HG03432 (cell line): ENCODE measurements at regions not wholly inside any gene's neighbourhood (a gene's known extent, or its start where the extent isn't known, plus 50 kb on each side); places are given as distances from the start of the nearest gene placed in this dataset.

Experiments used
- ATAC-seq: cut with Tn5 transposase; IDR thresholded peaks from one replicate; pipeline ENCODE4 v1.9.1; 2021; ENCODE audit warnings: mild to moderate bottlenecking, moderate library complexity; ENCODE audit not compliant: unreplicated experiment

DNA sequence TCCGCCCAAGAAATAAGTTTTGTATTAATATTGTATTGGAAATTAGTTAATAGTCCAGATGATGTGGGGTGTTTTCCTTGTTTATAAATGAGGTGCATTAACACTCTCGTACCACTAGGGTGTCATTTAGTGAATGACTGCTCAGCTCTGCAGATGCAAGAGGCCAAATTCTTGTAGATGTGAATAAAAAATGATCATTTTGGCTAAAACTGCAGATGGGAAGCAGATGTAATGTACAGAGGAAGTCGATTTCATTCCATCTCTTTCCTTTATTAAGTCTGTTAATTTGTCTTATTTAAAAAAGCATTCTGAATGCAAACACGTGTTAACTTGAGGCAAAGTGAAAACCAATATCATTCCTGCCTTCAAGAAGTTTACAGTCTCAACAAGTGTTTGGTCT is 108.1 kb downstream of the DHX15 start:
- ATAC-seq = no peak

DNA sequence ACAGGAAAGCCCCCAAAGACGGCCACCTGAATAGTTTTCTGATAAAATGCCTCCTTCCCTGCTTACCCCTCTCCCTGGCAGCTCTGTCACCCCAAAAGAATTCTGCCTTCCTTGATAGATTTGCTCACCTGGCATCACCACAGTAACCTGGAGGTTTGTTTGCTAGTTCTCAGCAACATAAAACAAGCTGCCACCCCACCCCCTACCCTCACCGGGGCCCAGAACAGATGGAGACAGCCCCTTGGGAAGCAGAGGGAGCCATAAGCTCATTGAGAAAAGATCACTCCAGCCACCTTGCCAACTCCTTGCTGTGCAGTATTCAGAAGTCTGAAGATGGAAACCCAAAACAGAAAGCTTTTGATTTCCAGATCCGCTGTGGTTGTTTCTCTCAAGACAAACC is 108.6 kb downstream of the DHX15 start:
- no peak for ATAC-seq

DNA sequence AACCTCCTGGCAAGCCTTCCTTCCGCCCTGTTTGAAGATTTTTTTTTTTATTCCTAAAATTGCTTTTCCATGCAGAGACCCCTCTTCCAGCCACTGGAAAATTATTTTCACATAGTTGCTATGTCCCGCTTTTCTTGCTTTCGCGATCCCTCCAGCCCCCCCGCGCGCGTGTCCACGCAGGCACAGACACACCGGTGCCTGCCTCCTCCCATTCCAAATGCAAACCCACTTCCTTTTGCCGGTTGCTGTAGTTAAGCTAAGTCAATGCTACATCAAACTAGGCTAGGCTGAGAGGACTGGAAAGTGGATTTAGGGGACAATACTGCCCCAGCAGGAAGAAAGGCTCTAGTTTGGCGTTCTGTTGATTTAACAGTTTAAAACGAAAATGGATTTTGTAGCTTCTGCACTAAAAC is 111.0 kb downstream of the DHX15 start:
- ATAC-seq = no peak

DNA sequence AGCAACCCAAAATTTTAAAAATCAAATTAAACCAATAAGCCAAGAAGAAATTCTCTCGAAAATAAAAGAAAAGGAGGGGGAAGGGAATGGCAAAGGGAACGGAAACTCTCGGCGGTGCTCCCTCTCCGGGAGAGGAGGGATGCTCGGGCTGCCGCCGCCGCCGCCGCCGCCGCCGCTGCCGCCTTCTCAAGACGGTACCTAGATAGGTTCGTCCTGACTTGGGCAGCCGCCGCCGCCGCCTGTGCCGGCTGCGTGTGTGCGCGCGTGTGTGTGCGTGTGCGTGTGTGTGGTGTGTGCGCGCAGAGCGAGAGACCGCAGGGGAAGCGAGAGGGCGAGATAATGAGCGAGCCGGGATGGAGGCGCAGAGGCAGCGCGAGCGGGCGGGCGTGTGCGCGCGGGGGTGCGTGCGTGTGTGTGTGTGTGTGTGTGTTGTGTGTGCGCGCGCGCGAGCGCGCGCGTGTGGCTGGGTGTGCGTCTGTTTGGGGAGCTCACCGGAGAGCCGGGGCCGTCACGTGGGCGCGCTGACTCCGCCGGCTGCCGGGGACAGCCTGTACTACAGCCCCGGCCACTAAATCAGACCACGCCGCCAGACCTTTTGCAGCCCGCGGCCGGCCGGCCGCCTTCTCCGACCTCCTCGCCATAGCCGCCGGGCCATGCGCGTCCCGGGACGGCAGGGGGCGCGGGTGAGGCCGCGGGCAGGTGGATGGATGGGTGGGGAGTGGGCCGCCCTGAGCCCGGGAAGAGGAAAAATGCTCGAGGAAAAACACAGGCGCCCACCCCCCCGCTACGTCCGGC is 111.6 kb downstream of the DHX15 start:
- peak; percentile 67 for ATAC-seq

DNA sequence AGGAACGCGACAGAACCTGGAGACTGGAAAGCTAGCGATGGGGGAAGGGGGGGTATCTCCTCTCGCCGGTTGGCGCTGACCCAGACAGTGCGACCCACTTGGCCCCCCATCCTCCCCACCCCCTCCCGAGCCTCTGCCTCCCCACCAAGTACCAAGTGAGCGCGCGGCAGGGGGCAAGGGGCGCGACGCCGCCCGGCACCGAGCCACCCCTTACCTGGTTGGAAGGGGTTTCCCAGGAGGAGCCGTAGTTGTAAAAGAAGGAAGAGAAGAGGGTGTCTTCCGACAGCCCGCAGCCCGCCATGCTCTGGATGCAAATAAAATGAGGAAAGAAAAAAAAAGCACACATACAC is 112.2 kb downstream of the DHX15 start:
- no peak for ATAC-seq

DNA sequence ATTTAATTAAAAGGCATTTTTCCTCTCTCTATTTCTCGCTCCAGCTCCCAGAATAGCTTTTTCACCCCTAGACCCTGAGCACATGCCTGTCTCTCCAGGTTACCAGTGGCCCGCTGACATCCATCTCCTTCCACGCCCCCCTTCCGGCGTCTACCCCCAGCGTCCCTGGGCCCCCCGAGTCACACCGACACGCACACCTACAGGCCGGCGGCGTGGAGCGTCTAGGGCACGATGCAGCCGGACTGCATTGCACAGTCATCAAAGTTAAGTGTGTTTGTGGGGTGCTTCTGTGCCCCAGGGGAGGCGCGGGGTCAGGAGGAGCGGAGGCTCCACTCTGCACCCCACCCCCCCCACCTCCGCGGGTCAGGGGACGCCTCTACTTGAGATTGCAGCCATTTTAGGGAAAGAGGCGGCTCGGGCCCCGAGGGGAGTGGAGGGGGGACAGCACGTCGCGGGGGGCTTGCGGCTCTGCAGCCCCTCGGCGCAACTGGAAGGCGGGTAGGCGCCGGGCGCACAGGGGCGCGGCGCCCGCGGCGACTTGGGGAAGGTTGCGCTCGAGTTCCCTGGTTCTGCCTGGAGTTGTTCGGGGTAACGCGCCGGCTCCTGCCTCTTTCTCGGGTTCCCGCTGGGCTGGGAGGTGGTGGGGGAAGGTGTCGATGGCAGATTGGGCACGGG is 112.7 kb downstream of the DHX15 start:
- no peak for ATAC-seq

DNA sequence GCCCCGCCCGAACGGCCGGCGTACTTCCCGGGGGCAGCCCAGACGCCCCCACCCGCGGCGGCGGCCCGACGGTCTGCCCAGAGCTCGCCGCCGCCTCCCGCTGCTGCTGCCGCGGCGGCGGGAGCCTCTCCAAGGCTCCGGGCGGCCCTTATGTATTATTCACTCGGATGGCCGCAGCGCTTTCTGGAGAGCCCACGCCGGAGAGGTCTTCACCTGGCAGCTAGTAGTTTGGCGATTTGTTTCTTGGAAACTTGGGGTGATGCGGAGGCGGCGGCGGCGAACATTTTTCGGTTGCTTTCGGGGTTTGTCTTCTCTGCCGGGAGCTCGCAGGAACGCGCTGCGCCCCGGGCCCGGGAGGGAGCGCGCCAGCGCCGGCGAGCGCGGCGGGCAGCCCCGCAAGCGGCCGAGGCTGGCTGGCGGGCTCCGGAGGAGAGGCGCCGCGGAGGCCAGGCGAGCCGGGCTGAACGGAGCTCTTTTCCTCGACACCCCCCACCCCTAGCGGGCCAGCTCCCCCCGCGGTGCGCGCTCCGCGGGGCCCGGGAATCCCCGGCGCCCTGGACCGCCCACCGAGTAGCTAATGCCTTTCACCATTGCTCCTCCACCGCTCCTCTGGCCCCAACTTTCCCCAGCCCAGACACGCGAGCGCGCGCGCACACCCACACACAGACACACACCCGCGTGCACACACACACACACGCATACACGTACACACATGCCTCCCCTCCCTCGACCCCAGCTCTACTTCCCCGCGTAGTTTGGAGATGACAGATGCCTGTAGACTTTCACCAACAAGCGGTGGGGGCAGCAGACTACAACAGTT is 113.5 kb downstream of the DHX15 start:
- ATAC-seq = peak; percentile 22

DNA sequence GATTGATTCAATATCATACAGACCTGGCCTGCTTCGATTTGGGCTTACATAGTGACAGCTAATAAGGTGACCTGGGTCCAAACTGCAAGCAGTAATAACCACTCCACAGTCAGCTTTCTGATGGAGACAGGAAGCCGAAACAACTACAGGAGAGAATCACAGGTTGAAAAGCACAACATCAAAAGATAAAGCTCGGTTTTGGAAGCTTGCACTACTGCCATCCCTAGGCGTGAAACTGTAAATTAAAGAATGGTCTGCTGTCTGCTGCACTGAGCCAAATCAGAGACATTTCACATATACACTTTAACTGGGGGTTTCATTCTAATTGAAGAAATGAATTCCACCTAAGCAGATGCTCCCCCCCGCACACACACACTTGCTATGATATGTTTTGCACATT is 116.3 kb downstream of the DHX15 start:
- ATAC-seq = no peak

DNA sequence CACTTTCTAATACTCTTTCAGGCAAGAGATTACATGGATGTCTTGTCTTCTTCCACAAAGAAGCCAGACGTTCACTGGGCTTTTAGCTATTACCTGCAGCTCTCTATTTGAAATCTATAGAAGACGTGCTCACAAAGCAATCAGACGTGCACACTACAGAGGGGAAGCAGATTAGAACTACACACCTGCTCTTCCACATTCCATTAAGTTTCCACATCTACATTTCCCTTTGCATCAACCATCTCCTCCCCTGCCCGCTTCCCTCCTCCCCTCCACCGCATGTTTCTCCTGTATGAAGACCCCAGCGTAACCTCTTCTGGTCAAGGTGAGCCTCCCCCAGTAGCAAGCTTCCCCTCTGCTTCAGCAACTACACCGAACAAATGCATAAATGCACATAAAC is 119.8 kb downstream of the DHX15 start:
- no peak for ATAC-seq

DNA sequence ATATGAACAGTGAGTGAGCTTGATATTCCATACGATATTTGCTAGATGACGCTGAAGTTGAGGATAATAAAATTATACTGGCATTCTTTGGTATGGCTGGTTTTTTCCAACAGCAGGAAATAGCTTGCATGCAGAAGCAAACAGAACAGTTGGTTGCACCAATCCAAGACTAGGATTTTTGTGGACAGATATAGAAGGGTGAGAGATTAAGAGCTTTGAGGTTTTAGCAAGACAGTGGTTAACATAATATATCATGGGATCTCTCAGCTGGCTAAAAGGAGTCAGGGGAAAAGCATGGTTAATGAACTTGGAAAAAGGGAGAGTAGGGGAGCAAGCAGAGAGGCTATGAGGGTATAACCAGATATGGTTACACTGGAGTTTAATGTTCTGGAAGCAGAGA is 127.9 kb downstream of the DHX15 start:
- no peak for ATAC-seq

DNA sequence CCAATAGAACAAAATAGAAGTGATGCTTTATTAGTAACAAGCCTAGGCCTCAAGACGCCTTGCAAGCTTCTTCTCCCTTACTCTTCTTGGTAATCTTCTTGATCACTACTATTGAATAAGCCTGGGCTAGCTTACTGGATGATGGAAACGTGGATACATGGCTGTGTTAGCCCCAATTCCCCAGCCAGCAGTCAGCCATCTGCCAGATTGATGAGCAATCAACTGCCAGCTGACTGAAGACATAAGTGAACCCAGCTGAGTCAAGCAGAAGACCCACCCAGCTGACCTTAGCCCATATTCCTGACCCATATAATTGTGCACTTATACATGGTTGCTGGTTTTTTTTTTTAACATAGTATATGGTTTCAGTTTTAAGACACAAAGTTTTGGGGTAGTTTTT is 130.4 kb downstream of the DHX15 start:
- ATAC-seq = no peak

DNA sequence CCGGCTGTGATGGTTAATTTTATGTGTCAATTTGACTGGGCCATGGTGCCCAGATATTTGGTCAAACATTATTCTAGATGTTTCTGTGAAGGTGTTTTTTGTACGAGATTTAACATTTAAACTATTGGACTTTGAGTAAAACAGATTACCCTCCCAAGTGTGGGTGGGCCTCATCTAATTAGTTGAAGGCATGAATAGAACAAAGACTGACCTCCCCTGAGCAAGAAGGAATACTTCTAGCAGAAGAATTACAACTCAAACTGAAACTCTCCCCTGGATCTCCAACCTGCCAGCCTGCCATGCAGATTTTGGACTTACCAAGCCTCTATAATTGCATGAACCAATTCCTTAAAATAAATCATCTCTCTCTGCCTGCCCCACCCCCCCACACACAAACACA is 132.5 kb downstream of the DHX15 start:
- no peak for ATAC-seq

DNA sequence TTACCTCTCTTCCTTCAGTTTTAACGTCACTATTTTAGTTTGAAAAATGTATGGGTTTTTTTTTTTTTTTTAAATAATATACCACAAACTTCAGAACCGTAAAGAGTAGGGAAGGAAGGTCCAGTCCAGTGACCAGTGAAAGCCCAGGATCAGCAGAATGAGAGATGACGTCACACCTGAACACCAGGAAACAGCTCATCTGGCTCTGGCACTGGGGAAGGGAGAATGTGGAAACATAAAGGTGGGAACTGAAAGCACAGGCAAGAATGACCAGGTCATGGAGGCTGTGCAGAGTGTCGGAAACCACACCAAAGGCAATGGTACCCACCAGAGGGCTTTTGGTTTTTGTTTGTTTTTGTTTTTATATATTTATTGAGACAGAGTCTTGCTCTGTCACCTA is 141.2 kb downstream of the DHX15 start:
- ATAC-seq = no peak

DNA sequence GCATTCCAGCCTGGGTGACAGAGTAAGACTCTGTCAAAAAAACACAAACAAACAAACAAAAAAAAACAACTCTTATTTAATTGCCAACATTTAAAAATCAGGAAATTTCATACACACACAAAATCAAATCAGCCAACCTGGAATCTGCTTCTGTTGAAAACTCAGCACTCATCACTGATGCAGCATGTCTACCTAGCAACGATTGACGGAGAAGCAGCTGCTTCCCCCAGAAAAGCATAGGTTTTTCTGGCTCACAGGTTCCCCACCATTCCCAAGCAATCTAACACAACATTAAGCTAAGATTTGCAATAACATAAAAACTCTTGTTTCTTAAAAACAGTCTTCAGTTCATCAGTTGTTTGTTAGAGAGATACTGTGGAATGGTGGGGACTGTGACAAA is 143.6 kb downstream of the DHX15 start:
- ATAC-seq = no peak

DNA sequence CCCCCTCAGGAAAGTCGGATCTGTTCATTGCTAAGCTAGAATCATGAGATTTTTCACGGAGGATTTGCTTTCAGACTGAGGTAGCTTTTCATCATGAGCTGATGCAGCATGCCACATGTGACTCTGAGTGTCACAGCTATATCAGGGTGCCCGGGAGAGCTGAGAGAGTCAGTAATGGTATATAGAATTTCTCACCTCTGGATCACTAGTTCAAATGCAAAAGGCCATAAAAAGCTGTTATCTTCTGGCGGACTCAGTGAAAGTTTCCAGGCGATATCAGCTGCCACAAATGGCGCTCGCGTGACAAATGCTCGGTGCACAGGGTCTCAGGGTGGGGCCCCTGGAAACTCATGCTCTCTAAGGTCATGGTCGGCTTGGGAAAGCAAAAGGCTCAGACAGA is 150.1 kb downstream of the DHX15 start:
- ATAC-seq = no peak

DNA sequence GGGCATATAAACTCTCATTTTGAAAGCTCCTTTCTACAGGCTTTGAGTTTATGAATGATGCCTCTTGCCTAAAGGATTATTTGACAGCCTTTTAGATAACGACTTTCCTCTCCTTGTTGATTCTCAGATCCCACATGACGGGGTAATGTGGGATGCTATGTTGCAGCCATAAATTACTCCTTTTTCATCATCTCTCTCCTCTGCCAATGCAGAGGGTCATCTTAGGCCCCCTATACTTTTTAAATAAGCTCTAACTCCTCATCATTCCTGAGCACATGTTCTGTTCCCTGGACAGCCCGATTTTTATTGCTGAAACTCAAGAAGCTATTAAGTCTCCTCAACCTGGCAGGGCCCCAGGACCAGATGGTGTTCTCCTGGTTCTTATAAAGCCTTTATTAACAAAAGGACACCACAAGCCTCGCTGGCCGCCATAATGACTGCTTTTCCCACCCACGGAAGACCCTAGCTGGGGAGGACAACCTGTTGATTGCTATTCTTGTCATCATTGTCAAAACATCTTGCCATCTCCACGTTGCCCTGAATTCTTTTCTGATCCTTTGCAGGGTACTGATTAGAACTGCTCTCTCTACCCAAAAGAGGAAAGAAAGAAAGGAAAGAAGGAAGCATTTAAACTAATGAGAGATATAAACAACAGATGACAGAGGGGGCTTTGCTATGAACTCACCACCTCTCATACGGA is 150.7 kb downstream of the DHX15 start:
- no peak for ATAC-seq

DNA sequence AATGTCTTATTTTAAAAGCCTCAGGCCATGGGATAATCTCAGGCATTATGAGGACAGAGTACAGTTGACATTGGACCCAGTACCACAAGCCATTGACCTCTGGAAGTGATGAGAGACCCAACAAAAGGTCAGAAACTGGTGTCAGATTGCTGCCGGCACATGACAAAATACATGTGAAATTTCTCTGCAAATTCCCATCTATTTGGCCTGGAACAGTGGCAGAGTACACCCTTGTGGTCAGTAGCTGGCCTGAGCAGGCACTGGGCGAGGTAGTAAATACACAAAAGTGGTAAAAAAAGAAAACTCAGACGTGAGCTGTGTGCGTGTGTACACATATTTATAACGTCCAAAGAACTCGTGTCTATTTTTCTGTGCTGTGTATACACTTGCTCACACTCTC is 155.5 kb downstream of the DHX15 start:
- ATAC-seq = no peak

DNA sequence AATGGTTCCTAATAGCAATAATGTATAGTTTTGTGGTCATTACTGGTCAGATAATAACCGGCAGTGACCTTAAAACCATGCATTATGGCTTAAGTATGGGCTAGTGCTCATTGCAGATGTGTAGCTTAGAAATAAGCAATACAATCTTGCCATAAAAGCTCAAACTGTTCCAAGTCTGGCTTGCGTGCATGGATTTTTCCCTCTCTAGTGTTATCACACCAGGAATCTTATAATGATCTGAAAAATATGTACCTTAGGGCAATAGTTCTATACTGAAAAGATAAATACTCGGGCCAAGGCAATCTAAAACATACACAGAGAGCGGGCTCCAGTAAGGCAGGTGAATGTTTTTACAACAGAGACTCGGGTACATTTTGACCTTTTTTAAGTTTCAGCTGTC is 157.8 kb downstream of the DHX15 start:
- ATAC-seq = no peak

DNA sequence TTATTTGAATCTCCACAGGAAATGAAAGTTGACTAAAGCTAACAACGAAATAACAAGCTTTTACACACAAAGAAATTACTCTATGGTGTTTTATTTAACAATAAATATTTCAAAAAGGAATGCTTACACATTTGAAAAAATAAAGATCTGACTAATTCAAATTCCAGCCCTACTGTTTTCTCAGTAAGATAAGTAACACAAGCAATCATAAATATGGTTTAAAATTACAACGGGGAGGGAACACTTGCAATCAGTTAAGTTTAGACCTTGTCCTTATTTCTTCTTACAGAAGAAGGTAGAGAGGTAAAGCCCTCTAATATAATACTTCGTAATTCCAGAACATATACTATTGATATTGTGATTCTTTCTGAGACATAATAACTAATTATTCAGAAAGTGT is 158.5 kb downstream of the DHX15 start:
- ATAC-seq = no peak

DNA sequence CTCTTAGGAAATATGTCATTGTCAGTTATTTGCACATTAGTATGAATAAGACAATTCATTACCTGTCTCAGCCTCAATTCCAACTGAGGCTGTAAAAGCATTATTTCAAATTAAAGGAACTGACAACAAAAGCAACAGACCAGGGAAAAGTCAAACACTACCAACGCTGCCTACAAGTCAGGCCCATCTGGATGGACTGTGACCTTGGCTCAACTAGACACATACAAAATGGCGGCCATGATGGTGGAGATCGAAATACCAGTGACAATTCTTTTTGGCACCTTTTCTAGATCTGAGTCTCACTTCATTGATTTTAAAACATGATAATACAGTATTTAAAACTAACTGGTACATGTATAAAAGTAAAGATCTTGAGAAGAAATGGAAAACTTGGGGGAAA is 160.7 kb downstream of the DHX15 start:
- no peak for ATAC-seq

DNA sequence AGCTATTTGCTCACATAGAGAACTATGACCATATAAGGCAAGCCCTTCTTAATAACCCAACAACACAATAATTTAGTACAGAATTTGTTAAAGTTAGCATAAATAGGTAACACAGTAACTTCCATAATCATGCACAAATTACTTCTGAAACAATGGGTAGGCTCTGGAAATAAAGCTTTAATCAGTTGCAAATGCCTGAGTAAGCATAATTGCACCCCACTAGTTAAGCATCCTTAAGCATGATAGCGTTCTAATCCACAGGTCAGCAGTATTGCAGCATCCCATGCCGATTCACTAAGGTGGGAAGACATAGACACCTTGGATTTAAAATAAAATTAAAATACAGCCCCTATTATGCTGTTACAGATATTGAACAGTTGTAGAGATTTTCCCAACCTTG is 161.7 kb downstream of the DHX15 start:
- ATAC-seq = no peak
